ENCODE measurements at regions not wholly inside any gene's neighbourhood (a gene's known extent, or its start where the extent isn't known, plus 50 kb on each side); places are given as distances from the start of the nearest gene placed in this dataset.
A peak's percentile ranks its signal among the peaks of the same experiment; 100 is the strongest.
"Not testable (repeated sequence)": the region's sequence is repeated elsewhere in the genome, so short reads cannot be mapped to it uniquely, and the experiment has no call there.

GRCh38 chr2:14459786-14460325 lies 172.7 kb upstream of the LRATD1 start:
- DNase-seq, result no peak

GRCh38 chr2:14475994-14476393 lies 156.5 kb upstream of the LRATD1 start:
- DNase-seq, result no peak

- no peak for DNase-seq
Observed at GRCh38 chr2:14479486-14479885, 153.0 kb upstream of the LRATD1 start.

- DNase-seq, result no peak
Observed at GRCh38 chr2:14480120-14480519, 152.4 kb upstream of the LRATD1 start.

- DNase-seq, result no peak
Observed at GRCh38 chr2:14480906-14481305, 151.6 kb upstream of the LRATD1 start.

- no peak for DNase-seq
Observed at GRCh38 chr2:14492920-14493503, 139.5 kb upstream of the LRATD1 start.

- no peak for DNase-seq
Observed at GRCh38 chr2:14494759-14495158, 137.8 kb upstream of the LRATD1 start.

- DNase-seq, result no peak
Observed at GRCh38 chr2:14501061-14501460, 131.5 kb upstream of the LRATD1 start.

GRCh38 chr2:14506955-14507354 lies 125.6 kb upstream of the LRATD1 start:
- DNase-seq, result not testable (repeated sequence)

GRCh38 chr2:14511541-14511940 lies 121.0 kb upstream of the LRATD1 start:
- DNase-seq, result no peak

- DNase-seq, result no peak
Observed at GRCh38 chr2:14513903-14514302, 118.6 kb upstream of the LRATD1 start.

GRCh38 chr2:14516844-14517243 lies 115.7 kb upstream of the LRATD1 start:
- no peak for DNase-seq

- no peak for DNase-seq
Observed at GRCh38 chr2:14517731-14518130, 114.8 kb upstream of the LRATD1 start.

GRCh38 chr2:14520385-14520945 lies 112.1 kb upstream of the LRATD1 start:
- DNase-seq, result peak; percentile 40

- DNase-seq, result no peak
Observed at GRCh38 chr2:14524041-14524802, 108.3 kb upstream of the LRATD1 start.

GRCh38 chr2:14524803-14525080 lies 107.8 kb upstream of the LRATD1 start:
- DNase-seq, result no peak

GRCh38 chr2:14530506-14530905 lies 102.0 kb upstream of the LRATD1 start:
- DNase-seq, result no peak

- DNase-seq, result no peak
Observed at GRCh38 chr2:14533131-14533757, 99.3 kb upstream of the LRATD1 start.

GRCh38 chr2:14535156-14535555 lies 97.4 kb upstream of the LRATD1 start:
- no peak for DNase-seq

GRCh38 chr2:14536976-14537375 lies 95.5 kb upstream of the LRATD1 start:
- DNase-seq, result no peak

- DNase-seq, result no peak
Observed at GRCh38 chr2:14540015-14540414, 92.5 kb upstream of the LRATD1 start.

GRCh38 chr2:14543284-14543683 lies 89.2 kb upstream of the LRATD1 start:
- no peak for DNase-seq

GRCh38 chr2:14544247-14544646 lies 88.3 kb upstream of the LRATD1 start:
- DNase-seq, result no peak
